ENCODE measurements at regions not wholly inside any gene's neighbourhood (a gene's known extent, or its start where the extent isn't known, plus 50 kb on each side); places are given as distances from the start of the nearest gene placed in this dataset.

DNA sequence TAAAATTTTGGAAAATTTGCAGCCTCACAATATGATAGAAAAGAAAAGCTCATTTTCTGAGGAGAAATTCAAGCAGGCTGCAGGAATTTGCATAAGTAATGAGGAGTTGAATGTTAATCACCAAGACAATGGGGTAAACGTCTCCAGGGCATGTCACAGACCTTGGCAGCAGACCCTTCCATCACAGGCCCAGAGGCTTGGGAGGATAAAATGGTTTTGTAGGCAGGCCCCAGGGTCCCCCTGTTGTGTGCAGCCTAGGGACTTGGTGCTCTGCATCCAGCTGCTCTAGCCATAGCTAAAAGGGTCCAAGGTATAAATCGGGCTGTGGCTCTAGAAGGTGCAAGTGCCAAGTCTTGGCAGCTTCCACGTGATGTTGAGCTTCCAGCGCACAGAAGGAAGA is 112.2 kb upstream of the FMN2 start:
- TF ChIP-seq POLR2A (IDR thresholded peaks at IDR 0.05) (no peak), POLR2AphosphoS5 (IDR thresholded peaks at IDR 0.05) (no peak), EP300 (IDR thresholded peaks at IDR 0.05) (no peak)
- TF ChIP-seq, protein P1, sequence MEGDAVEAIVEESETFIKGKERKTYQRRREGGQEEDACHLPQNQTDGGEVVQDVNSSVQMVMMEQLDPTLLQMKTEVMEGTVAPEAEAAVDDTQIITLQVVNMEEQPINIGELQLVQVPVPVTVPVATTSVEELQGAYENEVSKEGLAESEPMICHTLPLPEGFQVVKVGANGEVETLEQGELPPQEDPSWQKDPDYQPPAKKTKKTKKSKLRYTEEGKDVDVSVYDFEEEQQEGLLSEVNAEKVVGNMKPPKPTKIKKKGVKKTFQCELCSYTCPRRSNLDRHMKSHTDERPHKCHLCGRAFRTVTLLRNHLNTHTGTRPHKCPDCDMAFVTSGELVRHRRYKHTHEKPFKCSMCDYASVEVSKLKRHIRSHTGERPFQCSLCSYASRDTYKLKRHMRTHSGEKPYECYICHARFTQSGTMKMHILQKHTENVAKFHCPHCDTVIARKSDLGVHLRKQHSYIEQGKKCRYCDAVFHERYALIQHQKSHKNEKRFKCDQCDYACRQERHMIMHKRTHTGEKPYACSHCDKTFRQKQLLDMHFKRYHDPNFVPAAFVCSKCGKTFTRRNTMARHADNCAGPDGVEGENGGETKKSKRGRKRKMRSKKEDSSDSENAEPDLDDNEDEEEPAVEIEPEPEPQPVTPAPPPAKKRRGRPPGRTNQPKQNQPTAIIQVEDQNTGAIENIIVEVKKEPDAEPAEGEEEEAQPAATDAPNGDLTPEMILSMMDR (IDR thresholded peaks at IDR 0.05): no peak

Measured in stomach (tissue), 4 donors.